GM19025 (cell line): ENCODE measurements at regions not wholly inside any gene's neighbourhood (a gene's known extent, or its start where the extent isn't known, plus 50 kb on each side); places are given as distances from the start of the nearest gene placed in this dataset.
"Not testable (repeated sequence)": the region's sequence is repeated elsewhere in the genome, so short reads cannot be mapped to it uniquely, and the experiment has no call there.

ENCODE experiments used
- ATAC-seq: cut with Tn5 transposase; IDR thresholded peaks from one replicate; pipeline ENCODE4 v1.9.1; 2021; ENCODE audit warnings: mild to moderate bottlenecking, low read depth, moderate library complexity; ENCODE audit not compliant: unreplicated experiment

DNA sequence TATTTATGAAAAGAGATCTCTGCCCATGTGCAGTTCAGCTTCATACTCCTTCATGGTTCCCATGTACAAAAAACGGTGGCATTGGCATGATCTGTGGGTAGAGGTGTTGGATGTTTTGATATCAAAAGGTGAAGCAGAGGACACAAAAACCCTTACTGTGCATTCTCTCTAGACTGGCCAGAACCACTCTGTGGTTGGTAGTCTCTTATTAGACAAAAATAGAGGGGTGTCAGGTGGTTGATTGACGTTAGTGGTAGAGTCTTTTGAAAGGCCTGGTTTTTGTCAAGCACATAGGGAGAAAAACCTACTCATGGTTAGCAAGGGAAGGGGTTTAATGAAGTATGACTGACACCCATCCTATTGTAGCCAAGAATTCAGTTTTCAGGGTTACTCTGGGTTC, 400.0 kb upstream of the TMPRSS15 start:
- no peak for ATAC-seq

GRCh38 chr21:18810136-18810535, 406.6 kb upstream of the TMPRSS15 start:
- no peak for ATAC-seq

- ATAC-seq = no peak
Observed at GRCh38 chr21:18812308-18812707, 408.7 kb upstream of the TMPRSS15 start.

GRCh38 chr21:18819507-18819906, 415.9 kb upstream of the TMPRSS15 start:
- ATAC-seq = no peak

- ATAC-seq = no peak
Observed at GRCh38 chr21:18826562-18826961, 423.0 kb upstream of the TMPRSS15 start.

GRCh38 chr21:18831942-18832676, 428.5 kb upstream of the TMPRSS15 start:
- ATAC-seq = no peak

GRCh38 chr21:18832950-18833349, 429.4 kb upstream of the TMPRSS15 start:
- ATAC-seq = no peak

DNA sequence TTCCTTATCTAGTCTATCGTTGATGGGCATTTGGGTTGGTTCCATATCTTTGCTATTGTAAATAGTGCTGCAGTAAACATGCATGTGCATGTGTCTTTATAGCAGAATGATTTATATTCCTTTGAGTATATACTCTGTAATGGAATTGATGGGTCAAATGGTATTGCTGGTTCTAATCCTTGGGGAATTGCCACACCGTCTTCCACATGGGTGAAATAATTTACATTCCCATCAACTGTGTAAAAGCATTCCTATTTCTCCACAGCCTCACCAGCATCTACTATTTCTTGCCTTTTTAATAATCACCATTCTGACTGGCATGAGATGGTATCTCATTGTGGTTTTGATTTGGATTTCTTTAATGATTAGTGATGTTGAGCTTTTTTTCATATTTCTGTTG, 430.5 kb upstream of the TMPRSS15 start:
- not testable (repeated sequence) for ATAC-seq

GRCh38 chr21:18840239-18840638, 436.7 kb upstream of the TMPRSS15 start:
- ATAC-seq = no peak

DNA sequence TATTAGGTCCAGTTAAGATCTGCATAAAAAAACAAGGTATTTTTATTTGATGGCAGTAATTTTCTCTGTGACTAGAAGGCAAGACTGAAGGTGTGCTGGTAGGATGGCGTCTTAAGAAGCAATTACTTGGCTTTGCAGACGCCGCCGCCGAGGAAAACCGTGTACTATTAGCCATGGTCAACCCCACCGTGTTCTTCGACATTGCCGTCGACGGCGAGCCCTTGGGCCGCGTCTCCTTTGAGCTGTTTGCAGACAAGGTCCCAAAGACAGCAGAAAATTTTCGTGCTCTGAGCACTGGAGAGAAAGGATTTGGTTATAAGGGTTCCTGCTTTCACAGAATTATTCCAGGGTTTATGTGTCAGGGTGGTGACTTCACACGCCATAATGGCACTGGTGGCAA, 454.0 kb upstream of the TMPRSS15 start:
- ATAC-seq = not testable (repeated sequence)

GRCh38 chr21:18869104-18869503, 465.5 kb upstream of the TMPRSS15 start:
- no peak for ATAC-seq

DNA sequence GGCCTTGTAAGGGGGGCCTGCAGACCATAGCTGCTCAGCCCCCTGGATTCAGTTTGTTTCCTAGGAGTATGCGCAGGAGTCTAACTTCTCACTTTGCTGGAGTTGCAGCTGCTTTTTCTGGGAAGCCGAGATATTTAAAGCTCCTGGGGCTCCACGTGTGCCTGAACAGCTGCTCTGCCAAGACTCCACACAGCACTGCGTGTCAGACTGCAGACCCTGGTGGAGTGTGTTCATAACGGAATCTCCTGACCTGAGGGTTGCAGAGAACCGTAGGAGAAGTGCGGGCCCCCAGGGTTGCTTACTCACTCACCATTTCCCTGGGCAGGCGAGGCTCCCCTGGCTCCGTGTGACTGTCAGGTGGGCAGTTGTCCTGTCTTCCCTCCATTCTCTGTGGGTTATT, 474.3 kb upstream of the TMPRSS15 start:
- no peak for ATAC-seq

- ATAC-seq = no peak
Observed at GRCh38 chr21:18887922-18888602, 484.5 kb upstream of the TMPRSS15 start.

DNA sequence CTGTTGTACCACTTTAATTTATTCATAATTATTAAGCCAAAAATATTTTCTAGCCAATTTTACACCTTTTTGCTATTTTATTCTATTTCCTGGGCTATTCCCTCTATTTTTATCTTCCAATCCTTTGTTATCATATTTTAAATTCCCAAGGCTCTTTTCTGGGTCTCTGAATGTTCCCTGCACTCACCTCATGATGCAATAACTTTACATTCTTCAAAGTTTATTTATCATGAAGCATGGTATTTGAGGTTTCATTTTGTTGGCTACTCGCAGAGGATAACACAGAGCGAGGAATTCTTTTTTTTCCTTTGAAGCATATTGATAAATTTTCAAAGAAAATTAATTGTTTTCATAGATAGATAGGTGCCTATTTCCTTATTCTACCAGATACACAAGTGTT, 489.8 kb upstream of the TMPRSS15 start:
- no peak for ATAC-seq

DNA sequence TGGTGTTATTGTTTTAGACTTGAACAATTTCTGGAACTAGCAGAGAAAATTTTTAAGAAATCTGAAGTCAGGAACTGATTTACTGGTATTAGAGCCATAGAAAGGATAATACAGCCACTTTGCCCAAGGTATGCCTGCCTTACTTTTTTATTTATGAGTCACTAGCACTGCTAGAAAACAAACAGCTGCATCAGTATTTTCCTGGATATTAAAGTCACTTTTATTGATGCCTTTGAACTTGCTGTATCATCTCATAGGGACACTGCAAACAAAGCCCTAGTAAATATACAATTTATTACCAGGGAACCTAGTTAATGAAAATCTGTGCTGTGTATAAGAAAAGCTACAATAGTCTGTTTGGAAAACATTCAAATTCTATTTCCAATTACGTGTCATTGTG, 490.8 kb upstream of the TMPRSS15 start:
- no peak for ATAC-seq

- no peak for ATAC-seq
Observed at GRCh38 chr21:18899261-18899660, 495.7 kb upstream of the TMPRSS15 start.

- no peak for ATAC-seq
Observed at GRCh38 chr21:18902660-18903059, 499.1 kb upstream of the TMPRSS15 start.

- no peak for ATAC-seq
Observed at GRCh38 chr21:18907076-18907475, 503.5 kb upstream of the TMPRSS15 start.

DNA sequence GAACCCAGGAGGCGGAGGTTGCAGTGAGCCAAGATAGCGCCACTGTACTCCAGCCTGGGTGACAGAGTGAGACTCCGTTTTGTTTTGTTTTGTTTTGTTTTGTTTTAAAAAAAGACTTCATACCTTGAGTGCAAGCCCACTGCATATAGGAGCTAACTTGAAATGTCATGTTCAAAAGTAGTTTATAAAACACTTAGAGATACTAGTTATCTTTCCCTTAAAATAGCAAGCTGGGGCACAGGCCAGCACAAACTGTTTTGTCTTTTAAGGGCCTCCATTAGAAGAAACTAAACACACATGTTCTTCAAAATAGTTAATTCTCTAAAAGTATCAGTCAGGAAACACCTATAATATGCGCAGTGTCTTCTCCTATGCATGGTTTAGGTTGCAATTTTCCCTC, 505.1 kb upstream of the TMPRSS15 start:
- ATAC-seq = no peak

- ATAC-seq = no peak
Observed at GRCh38 chr21:18913914-18914313, 510.3 kb upstream of the TMPRSS15 start.

DNA sequence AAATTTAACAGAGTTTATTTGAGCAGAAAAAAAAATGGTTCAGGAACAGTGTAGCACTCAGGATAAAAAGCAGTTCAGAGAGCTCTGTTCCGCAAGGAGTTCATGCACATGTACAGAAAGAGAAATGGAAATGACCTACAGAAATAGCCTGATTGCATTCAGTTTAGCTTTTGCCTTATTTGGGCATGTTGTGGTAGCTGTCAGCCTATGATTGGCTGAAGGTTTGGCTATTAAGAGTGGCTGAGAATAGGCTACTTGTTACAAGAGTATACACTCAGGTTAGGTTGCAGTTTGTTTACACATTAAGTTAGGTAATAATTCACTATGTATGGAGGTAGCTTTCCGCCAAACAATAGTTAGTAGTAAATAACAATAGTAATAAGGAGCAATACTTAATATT, 511.0 kb upstream of the TMPRSS15 start:
- no peak for ATAC-seq

DNA sequence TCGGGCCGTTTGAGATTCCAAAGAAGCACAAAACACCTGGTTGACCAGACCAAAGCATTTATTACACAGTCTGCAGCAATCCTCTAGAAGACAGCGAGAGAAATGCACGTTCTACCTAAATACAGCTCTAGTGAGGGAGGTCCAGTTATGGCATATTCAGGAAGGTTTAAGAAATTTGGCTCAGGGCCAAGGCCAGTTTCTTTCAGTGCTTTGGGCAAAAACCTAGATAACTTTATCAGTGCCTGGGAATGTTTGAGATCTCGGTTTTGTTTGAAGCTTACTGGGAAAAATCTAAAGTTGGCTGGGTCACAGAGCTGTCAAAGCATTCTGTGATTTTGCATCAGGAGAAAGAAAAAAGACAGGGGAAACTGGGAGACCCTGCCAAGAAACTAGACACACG, 514.0 kb upstream of the TMPRSS15 start:
- ATAC-seq = no peak
